ENCODE measurements at regions not wholly inside any gene's neighbourhood (a gene's known extent, or its start where the extent isn't known, plus 50 kb on each side); places are given as distances from the start of the nearest gene placed in this dataset.

DNA sequence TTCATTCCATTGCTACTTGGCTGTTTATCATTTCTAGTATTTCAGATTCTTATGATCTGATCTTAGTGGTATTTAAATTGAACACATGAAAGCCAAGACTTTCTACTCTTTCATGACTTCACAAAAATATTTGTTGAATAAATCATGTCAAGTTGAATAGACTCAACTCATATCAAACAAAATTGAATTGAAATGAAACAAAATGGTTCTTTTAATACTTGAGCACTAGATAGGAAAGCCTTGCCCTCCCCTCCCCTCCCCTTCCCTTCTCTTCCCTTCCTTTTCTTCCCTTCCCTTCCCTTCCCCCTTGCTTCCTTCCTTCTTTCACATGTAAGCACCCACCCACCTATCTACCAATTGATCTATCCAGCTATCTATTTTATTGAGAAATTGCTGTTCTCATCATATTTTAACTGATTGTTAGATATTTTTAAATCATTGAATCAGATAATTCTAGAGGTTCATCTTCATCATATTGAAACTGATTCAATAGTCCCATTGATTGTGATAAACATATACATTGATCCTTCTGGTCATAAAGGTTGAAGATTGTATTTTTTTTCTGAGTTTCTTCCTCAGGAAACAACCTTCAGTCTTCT, 2015.9 kb downstream of the LRRC4C start:
- TF ChIP-seq TCF7L2 (IDR thresholded peaks at IDR 0.05; ENCODE audit: borderline replicate concordance, extremely low read depth, insufficient read depth, insufficient read length) (no peak), ZNF274 (IDR thresholded peaks at IDR 0.05; ENCODE audit: low read depth, low read length) (no peak), JUND (IDR thresholded peaks at IDR 0.05) (no peak), CEBPB (IDR thresholded peaks at IDR 0.05; ENCODE audit: low read depth) (no peak), ATF3 (IDR thresholded peaks at IDR 0.05) (no peak), REST (IDR thresholded peaks at IDR 0.05; ENCODE audit: low read depth) (no peak), RAD21 (IDR thresholded peaks at IDR 0.05; ENCODE audit: low read depth) (no peak), POLR2AphosphoS5 (IDR thresholded peaks at IDR 0.05; ENCODE audit: low read depth, low read length) (no peak), ELF1 (IDR thresholded peaks at IDR 0.05; ENCODE audit: borderline replicate concordance, low read depth) (no peak), CTCF (IDR thresholded peaks at IDR 0.05 in 2 of 3, conservative IDR thresholded peaks at IDR 0.05 in 1 of 3; ENCODE audit: borderline replicate concordance in 1 of 3, insufficient read depth in 1 of 3, low read depth in 2 of 3, low read length in 2 of 3) (no peak), SP1 (IDR thresholded peaks at IDR 0.05; ENCODE audit: low read depth) (no peak), EZH2 (IDR thresholded peaks at IDR 0.05) (no peak), EGR1 (IDR thresholded peaks at IDR 0.05; ENCODE audit: low read depth) (no peak), EZH2phosphoT487 (IDR thresholded peaks at IDR 0.05; ENCODE audit: borderline replicate concordance) (no peak), SIN3A (IDR thresholded peaks at IDR 0.05; ENCODE audit: low read depth) (no peak), ZFX (IDR thresholded peaks at IDR 0.05) (no peak)
- TF ChIP-seq, protein P1, sequence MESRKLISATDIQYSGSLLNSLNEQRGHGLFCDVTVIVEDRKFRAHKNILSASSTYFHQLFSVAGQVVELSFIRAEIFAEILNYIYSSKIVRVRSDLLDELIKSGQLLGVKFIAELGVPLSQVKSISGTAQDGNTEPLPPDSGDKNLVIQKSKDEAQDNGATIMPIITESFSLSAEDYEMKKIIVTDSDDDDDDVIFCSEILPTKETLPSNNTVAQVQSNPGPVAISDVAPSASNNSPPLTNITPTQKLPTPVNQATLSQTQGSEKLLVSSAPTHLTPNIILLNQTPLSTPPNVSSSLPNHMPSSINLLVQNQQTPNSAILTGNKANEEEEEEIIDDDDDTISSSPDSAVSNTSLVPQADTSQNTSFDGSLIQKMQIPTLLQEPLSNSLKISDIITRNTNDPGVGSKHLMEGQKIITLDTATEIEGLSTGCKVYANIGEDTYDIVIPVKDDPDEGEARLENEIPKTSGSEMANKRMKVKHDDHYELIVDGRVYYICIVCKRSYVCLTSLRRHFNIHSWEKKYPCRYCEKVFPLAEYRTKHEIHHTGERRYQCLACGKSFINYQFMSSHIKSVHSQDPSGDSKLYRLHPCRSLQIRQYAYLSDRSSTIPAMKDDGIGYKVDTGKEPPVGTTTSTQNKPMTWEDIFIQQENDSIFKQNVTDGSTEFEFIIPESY (IDR thresholded peaks at IDR 0.05; ENCODE audit: extremely low read depth, insufficient replicate concordance, low read length), result no peak
- no peaks in the 10 kb centered on the region for H3K79me2 ChIP-seq (ENCODE audit: insufficient read depth, low read length)
- DNase-seq (ENCODE audit: low read depth, low spot score) (no peak), ATAC-seq (no peak)
- H3K27ac ChIP-seq (ENCODE audit: low read depth, low read length), result no peak overlapping the region
- H3K4me2 ChIP-seq (ENCODE audit: low read length), result no peak overlapping the region
- H3K27me3 ChIP-seq (ENCODE audit: insufficient read depth, low read length), result no peaks in the 10 kb centered on the region
- ChIA-PET POLR2A (no interaction called here), CTCF (no interaction called here), RAD21 (ENCODE audit: low non-redundant PET in 1 of 2, low total read pairs in 2 of 2, uncharacterized antibody in 2 of 2, unreplicated experiment in 2 of 2) (no interaction called here)
- no peaks in the 10 kb centered on the region for H3K36me3 ChIP-seq (ENCODE audit: control insufficient read depth in 1 of 2, insufficient read depth in 2 of 2, low read length in 2 of 2)
- no peaks in the 10 kb centered on the region for H3K9me2 ChIP-seq (ENCODE audit: insufficient read depth)
- peaks cover 3 to 8% of the 10 kb centered on the region in 2 experiments; a peak in 2 of 4 replicates for H3K9me3 ChIP-seq (ENCODE audit: control insufficient read depth in 1 of 2, insufficient read depth in 1 of 2, low read depth in 1 of 2, low read length in 2 of 2)
- H3K4me1 ChIP-seq (ENCODE audit: control insufficient read depth in 1 of 2, insufficient read depth in 2 of 2, low read length in 2 of 2), result no peaks in the 10 kb centered on the region
- no TSS peak for BruUV-seq (replicated peaks)
- no peak overlapping the region for H3K9ac ChIP-seq (ENCODE audit: low read length)
- no peak overlapping the region for H3K4me3 ChIP-seq (replicated peaks in 1 of 2; ENCODE audit: low read depth in 1 of 2, low read length in 2 of 2)
- H2AFZ ChIP-seq (ENCODE audit: low read depth, low read length, poor library complexity, severe bottlenecking), result no peak overlapping the region
- no peaks in the 10 kb centered on the region for H4K20me1 ChIP-seq (ENCODE audit: insufficient read depth)
- intact Hi-C loops (cut with micrococcal nuclease), result no loop called here
